ENCODE measurements at regions not wholly inside any gene's neighbourhood (a gene's known extent, or its start where the extent isn't known, plus 50 kb on each side); places are given as distances from the start of the nearest gene placed in this dataset.

DNA sequence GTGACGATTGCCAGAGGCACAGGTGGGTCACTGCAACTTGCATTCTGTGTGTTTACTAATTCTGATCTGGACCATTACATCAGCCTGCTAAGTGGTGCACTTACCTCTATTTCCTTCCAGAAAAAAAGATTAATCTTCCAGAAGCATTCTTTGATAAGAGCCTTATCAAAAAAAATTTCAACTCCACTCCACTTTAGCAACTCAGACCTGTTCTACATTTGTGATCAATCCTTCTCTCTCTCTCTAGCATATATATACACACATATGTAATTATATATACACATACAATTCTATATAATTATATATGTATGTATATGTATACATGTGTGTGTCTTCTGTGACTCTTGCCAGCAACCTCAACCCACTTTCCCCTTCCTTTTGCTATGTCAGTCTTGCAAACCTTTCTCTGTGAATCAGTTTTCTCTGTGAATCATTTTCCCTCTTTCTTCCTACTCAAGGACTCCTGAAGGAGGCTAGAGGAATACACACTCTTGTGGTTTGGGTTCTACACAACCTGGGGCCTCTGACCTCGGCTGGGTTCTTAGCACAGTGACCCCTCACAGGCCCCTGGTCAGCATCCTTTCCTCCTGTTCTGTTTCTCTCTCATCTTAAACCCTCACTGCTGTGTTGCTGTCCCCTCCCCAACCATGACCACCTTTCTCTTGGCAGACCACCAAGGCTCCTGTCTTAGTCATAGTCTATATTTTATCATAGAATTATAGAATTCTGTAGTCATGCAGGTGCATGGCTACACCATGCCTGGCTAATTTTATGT, 130.4 kb upstream of the PELI1 start:
- TF ChIP-seq, protein P1, sequence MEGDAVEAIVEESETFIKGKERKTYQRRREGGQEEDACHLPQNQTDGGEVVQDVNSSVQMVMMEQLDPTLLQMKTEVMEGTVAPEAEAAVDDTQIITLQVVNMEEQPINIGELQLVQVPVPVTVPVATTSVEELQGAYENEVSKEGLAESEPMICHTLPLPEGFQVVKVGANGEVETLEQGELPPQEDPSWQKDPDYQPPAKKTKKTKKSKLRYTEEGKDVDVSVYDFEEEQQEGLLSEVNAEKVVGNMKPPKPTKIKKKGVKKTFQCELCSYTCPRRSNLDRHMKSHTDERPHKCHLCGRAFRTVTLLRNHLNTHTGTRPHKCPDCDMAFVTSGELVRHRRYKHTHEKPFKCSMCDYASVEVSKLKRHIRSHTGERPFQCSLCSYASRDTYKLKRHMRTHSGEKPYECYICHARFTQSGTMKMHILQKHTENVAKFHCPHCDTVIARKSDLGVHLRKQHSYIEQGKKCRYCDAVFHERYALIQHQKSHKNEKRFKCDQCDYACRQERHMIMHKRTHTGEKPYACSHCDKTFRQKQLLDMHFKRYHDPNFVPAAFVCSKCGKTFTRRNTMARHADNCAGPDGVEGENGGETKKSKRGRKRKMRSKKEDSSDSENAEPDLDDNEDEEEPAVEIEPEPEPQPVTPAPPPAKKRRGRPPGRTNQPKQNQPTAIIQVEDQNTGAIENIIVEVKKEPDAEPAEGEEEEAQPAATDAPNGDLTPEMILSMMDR (IDR thresholded peaks at IDR 0.05; ENCODE audit: low read depth, low read length) = no peak
- TF ChIP-seq MAX (IDR thresholded peaks at IDR 0.05; ENCODE audit: low read depth, low read length) (no peak), MYC (IDR thresholded peaks at IDR 0.05; ENCODE audit: low read depth, low read length) (no peak), POLR2A (IDR thresholded peaks at IDR 0.05; ENCODE audit: extremely low read depth, insufficient read length) (no peak)
